ELR (cell line): ENCODE measurements at regions not wholly inside any gene's neighbourhood (a gene's known extent, or its start where the extent isn't known, plus 50 kb on each side); places are given as distances from the start of the nearest gene placed in this dataset.

Experiments used
- DNase-seq: peaks from one replicate; pipeline ENCODE4 v3.0.0-alpha.2; 2015; ENCODE audit warnings: low read depth

DNA sequence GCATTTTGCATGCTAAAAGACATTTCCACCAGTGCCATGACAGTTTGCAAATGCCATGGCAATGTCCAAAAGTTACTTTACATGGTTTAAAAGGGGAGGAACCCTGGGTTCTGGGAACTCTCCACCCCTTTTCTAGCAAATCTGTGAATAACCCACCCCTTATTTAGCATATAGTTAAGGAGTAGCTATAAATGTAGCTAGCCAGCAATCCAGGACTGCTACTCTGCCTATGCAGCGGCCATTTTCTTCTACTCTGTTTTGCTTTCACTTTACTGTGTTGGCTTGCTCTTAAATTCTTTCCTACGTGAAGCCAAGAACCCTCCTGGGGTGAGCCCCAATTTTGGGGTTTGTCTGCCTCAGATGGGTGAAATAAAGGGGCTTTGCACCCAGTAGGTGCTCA is 141.0 kb downstream of the PTPN11 start:
- peak; percentile 42 for DNase-seq

GRCh38 chr12:112564160-112564784 is 145.5 kb downstream of the PTPN11 start:
- no peak for DNase-seq

DNA sequence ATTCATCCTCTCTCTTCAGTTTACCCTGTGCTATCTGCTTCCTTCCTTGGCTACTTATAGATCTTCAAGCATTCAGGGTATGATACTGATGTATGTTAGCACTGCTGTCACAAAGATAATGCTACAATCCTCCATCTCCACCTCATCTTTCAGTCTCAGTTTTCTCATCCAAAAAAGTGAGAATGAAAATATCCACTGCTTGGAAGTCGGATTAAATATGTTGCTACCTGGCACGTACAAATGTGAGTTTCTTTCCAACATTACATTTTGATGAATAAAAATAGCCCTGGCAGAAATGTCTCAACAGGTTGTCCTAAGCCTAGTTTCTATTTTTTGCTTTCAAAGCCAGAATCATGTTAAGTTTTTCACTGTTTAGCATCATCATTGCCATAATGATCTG is 149.9 kb downstream of the PTPN11 start:
- no peak for DNase-seq

DNA sequence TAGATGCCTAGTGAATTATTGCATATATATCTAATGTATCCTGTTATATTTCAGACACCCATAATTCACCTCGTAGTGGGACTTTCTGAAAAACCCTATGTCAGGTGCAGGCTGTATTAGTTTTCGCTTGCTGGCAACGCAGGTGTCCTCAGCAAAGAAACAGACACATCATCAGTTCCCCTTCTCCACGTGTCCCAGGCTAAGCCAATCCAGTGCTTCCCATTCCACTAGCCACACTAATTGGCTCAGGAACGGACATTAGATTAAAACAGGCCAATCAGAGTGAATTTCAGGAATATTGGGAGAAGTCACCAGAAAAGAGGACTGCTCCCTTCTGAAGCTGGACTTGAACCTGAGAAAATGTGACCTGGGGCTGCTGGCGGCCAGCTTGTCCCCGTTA is 151.3 kb downstream of the PTPN11 start:
- no peak for DNase-seq

GRCh38 chr12:112573141-112573540 is 154.4 kb downstream of the PTPN11 start:
- no peak for DNase-seq

GRCh38 chr12:112574896-112575558 is 156.3 kb downstream of the PTPN11 start:
- DNase-seq, result no peak

- no peak for DNase-seq
These were observed 156.9 kb downstream of the PTPN11 start for GRCh38 chr12:112575559-112576067.

- no peak for DNase-seq
These were observed 159.0 kb downstream of the PTPN11 start for GRCh38 chr12:112577473-112578329.

DNA sequence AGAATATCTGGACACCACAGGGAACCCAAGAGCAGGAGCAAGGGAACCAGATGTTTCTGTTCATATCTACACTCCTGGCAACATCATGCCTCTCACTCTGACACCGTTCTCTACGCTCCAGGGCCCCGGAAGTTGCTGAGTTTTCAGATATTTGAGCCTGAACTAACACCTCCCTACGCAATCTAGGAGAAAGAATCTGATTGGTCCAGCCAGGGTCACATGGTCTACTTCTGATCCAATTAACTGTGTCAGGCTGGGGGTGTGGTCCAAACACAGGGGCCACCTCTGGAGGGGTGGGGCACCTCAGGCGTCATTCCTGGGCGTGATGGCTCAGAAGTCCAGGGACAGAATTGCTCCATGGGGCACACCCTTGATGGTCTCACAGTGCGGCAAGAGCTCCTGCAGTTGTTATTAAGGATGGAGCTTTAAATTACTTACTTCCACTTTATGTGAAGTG is 165.5 kb downstream of the PTPN11 start:
- DNase-seq, result peak; percentile 17

- DNase-seq, result no peak
These were observed 167.5 kb downstream of the PTPN11 start for GRCh38 chr12:112586148-112586783.

DNA sequence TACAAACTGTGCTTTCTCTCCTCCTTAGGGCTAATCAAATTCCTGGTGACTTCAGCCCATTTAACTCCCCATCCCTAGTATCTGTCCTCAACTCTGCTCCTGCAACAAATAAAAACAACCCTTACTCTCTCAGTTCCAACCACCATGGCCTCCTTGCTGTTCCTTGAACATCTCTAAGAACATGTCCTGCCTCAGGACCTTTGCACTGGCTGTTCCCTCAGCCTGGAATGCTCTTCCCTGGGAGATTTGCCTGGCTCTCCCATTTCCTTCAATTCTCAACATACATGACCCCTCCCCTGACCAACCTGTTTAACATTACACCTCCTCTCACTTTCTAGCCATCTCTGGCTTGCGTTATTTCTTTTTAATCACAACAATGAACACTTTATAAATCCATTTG is 170.5 kb downstream of the PTPN11 start:
- DNase-seq, result no peak

DNA sequence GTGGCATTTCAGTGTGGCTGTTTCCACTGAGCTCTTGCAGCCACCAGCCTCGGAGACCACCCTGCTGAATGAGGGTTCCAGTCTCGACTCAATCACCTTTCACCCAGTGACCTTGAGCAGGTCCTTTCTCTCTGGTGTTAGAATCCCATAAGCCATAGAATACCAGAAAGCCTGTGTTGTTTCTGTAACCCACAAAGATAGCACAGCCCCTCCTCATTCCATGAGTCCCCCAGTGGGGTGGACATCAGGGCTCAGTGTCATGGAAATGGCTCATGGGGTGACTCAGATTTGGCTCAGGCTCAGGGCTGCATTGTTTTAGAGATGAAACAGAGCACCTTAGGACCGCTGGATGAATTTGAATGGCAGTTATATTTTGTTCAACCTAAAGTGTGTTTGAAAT is 171.5 kb downstream of the PTPN11 start:
- peak; percentile 5 for DNase-seq

- no peak for DNase-seq
These were observed 172.7 kb downstream of the PTPN11 start for GRCh38 chr12:112591488-112591887.

DNA sequence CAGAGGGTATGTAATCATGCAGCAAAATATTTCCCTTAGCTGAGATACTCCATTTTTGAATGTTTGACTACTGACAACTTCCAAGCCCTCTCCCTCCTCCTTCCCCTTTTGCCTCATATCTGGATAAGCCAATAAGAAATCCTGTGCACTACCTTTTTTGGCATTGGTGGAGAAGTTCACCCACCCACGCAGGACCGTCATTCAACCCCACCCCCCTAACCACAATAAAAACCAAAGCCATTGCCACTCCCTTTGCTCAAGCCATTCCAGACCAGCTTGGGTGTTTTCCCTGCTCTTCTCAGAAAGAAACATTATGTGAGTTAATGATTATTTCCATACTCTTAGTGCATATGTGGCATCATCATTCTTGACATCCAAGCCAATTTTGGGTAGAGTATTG is 176.7 kb downstream of the PTPN11 start:
- no peak for DNase-seq

GRCh38 chr12:112597986-112598385 is 179.2 kb downstream of the PTPN11 start:
- DNase-seq, result no peak

- DNase-seq, result no peak
These were observed 179.9 kb downstream of the PTPN11 start for GRCh38 chr12:112598626-112599025.

GRCh38 chr12:112599871-112600270 is 181.1 kb downstream of the PTPN11 start:
- no peak for DNase-seq

GRCh38 chr12:112602150-112602549 is 183.4 kb downstream of the PTPN11 start:
- no peak for DNase-seq

DNA sequence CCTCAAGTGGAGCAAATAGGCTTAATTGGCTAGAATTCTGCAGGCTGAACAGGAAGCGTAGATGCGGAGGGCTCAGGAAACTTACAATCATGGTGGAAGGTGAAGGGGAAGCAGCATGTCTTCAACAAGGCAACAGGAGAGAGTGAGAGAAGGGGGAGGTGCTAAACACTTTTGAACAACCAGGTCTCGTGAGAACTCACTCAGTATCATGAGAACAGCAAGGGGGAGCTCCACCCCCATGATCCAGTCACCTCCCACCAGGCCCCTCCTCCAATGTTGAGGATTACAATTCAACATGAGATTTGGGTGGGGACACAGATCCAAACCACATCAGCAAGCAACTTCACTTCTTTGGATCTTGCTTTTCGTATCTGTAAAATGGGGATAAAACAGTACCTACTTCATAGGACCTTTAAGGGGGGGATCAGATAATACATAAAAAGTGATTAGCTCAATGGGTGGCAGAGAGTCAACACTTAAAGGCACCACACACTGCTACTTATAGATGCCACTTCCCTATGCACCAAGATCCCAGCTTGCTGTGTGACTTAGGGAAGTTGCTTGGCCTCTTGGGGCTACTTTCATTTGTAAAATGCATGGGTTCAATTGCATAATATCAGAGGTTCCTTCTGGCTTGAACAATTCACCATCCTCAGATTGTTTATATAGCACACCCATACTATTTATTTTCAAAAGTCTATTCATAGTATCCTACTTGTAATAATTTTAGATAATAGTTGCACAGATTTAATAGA is 184.8 kb upstream of the RPH3A start:
- no peak for DNase-seq

DNA sequence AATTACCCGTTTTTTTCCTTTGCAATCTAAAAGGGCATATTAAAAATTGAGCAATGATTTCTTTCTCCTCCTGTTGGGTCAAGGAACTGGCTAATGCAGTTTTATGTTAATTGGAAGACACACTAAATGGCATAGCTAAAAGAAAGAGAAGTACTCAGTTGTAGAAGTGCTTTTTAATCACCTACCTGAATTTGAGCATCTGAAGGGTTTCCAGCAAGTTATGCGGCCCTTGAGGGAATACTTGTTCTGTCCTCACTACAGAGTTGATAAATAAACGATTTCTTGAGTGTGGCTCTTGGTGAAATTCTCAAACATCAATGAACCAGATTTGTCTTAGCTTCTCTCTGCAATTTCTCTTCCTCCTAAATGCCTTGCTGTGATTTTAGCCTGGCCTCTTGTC is 184.1 kb upstream of the RPH3A start:
- DNase-seq, result no peak

GRCh38 chr12:112611908-112612307 is 179.6 kb upstream of the RPH3A start:
- no peak for DNase-seq

- no peak for DNase-seq
These were observed 176.4 kb upstream of the RPH3A start for GRCh38 chr12:112615196-112615595.
